SK-N-SH treated with all-trans-retinoic acid at 6 μM for 48 hours (cell line): ENCODE measurements at regions not wholly inside any gene's neighbourhood (a gene's known extent, or its start where the extent isn't known, plus 50 kb on each side); places are given as distances from the start of the nearest gene placed in this dataset.

Experiments
- ARNTL ChIP-seq: fragments of 450-650 bp; formaldehyde crosslinking; IDR thresholded peaks from 2 replicates; pipeline ENCODE4 v1.5.0; 2020; ENCODE audit warnings: low read depth, mild to moderate bottlenecking, moderate library complexity, borderline replicate concordance
- SNAI2 ChIP-seq: fragments of 250-450 bp; sonication (Bioruptor Pico); IDR thresholded peaks from 2 replicates; pipeline ENCODE4 v1.5.0; 2020; ENCODE audit warnings: mild to moderate bottlenecking, moderate library complexity
- ZFP30 ChIP-seq: fragments of 450-650 bp; formaldehyde crosslinking; IDR thresholded peaks from 2 replicates; pipeline ENCODE4 v1.5.0; 2022; ENCODE audit warnings: mild to moderate bottlenecking, moderate library complexity
- ZNF70 ChIP-seq: fragments of 450-650 bp; formaldehyde crosslinking; IDR thresholded peaks from 2 replicates; pipeline ENCODE4 v1.5.0; 2020; ENCODE audit warnings: mild to moderate bottlenecking, moderate library complexity

GRCh38 chr17:5773816-5774360, 189.6 kb upstream of the NLRP1 start:
- TF ChIP-seq SNAI2 (CRISPR knock-in tag) (no peak), ZFP30 (CRISPR knock-in tag) (no peak), ZNF70 (CRISPR knock-in tag) (no peak), ARNTL (no peak)
